ENCODE measurements at regions not wholly inside any gene's neighbourhood (a gene's known extent, or its start where the extent isn't known, plus 50 kb on each side); places are given as distances from the start of the nearest gene placed in this dataset.

DNA sequence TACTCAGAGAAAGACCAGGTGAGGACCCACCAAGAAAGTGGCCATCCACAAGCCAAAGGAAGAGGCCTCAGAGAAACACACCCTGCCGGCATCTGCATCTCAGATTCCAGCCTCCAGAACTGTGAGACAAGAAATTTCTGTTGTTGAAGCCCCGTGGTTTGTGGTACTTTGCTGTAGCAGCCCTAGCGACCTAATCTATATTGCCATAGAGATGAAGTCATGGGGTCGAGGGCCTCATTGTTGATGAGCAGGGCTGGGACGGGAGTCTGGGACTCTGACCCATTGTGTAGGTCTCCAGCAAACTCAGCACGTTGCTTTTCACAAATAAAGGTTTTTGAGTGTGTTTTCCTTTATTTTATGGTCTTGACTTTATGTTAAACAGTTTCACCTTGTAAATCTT, 174.9 kb downstream of the TNFSF13B start (continued):
- TF ChIP-seq HCFC1 (IDR thresholded peaks at IDR 0.05; ENCODE audit: low read depth, low read length) (no peak), PHF5A (CRISPR knock-in tag; IDR thresholded peaks at IDR 0.05; ENCODE audit: low read depth, unreplicated experiment) (no peak), ZNF33B (CRISPR knock-in tag; IDR thresholded peaks at IDR 0.05) (no peak), MAFK (conservative IDR thresholded peaks at IDR 0.05 in 1 of 2, IDR thresholded peaks at IDR 0.05 in 1 of 2; ENCODE audit: low read length in 2 of 2) (no peak), DZIP1 (CRISPR knock-in tag; IDR thresholded peaks at IDR 0.05) (no peak), PAF1 (CRISPR knock-in tag; IDR thresholded peaks at IDR 0.05) (no peak), SRSF1 (optimal IDR thresholded peaks at IDR 0.05; ENCODE audit: low read depth, low read length) (no peak), NBN (conservative IDR thresholded peaks at IDR 0.05) (no peak), SNAPC4 (CRISPR knock-in tag; IDR thresholded peaks at IDR 0.05) (no peak), ZNF264 (CRISPR knock-in tag; IDR thresholded peaks at IDR 0.05) (no peak), FOSL1 (CRISPR knock-in tag; IDR thresholded peaks at IDR 0.05; ENCODE audit: borderline replicate concordance) (no peak), MED8 (CRISPR knock-in tag; IDR thresholded peaks at IDR 0.05; ENCODE audit: insufficient replicate concordance) (no peak), ZNF772 (CRISPR knock-in tag; IDR thresholded peaks at IDR 0.05) (no peak), DNMT3B (CRISPR knock-in tag; conservative IDR thresholded peaks at IDR 0.05) (no peak)
